Right kidney (tissue), 1 donor: ENCODE measurements at regions not wholly inside any gene's neighbourhood (a gene's known extent, or its start where the extent isn't known, plus 50 kb on each side); places are given as distances from the start of the nearest gene placed in this dataset.
"Not testable (repeated sequence)": the region's sequence is repeated elsewhere in the genome, so short reads cannot be mapped to it uniquely, and the experiment has no call there.

Source experiments
- DNase-seq: peaks from one replicate; pipeline ENCODE4 v3.0.0-alpha.2; 2016

GRCh38 chr6:14294270-14294951 lies 176.8 kb downstream of the CD83 start:
- DNase-seq = no peak

- DNase-seq = not testable (repeated sequence)
Observed at GRCh38 chr6:14296698-14297097, 179.1 kb downstream of the CD83 start.

- DNase-seq = not testable (repeated sequence)
Observed at GRCh38 chr6:14297118-14297517, 179.5 kb downstream of the CD83 start.

- DNase-seq = not testable (repeated sequence)
Observed at GRCh38 chr6:14300189-14300588, 182.6 kb downstream of the CD83 start.

GRCh38 chr6:14300721-14301120 lies 183.1 kb downstream of the CD83 start:
- DNase-seq = not testable (repeated sequence)

- DNase-seq = not testable (repeated sequence)
Observed at GRCh38 chr6:14301477-14301876, 183.9 kb downstream of the CD83 start.

GRCh38 chr6:14305131-14305530 lies 187.6 kb downstream of the CD83 start:
- no peak for DNase-seq

GRCh38 chr6:14305624-14306023 lies 188.1 kb downstream of the CD83 start:
- no peak for DNase-seq

- DNase-seq = no peak
Observed at GRCh38 chr6:14306151-14306906, 188.8 kb downstream of the CD83 start.

GRCh38 chr6:14309516-14309915 lies 191.9 kb downstream of the CD83 start:
- DNase-seq = no peak

- DNase-seq = no peak
Observed at GRCh38 chr6:14309951-14310445, 192.4 kb downstream of the CD83 start.

- DNase-seq = peak; percentile 32
Observed at GRCh38 chr6:14310960-14311359, 193.4 kb downstream of the CD83 start.

GRCh38 chr6:14312587-14312986 lies 195.0 kb downstream of the CD83 start:
- no peak for DNase-seq

- no peak for DNase-seq
Observed at GRCh38 chr6:14313248-14313647, 195.7 kb downstream of the CD83 start.

- no peak for DNase-seq
Observed at GRCh38 chr6:14315353-14315752, 197.8 kb downstream of the CD83 start.

GRCh38 chr6:14316651-14317386 lies 199.2 kb downstream of the CD83 start:
- DNase-seq = peak; percentile 46

GRCh38 chr6:14317387-14317970 lies 199.9 kb downstream of the CD83 start:
- DNase-seq = peak; percentile 11

GRCh38 chr6:14320332-14320731 lies 202.8 kb downstream of the CD83 start:
- DNase-seq = no peak

- no peak for DNase-seq
Observed at GRCh38 chr6:14321992-14322772, 204.6 kb downstream of the CD83 start.

GRCh38 chr6:14322841-14323240 lies 205.3 kb downstream of the CD83 start:
- DNase-seq = no peak

GRCh38 chr6:14326774-14327173 lies 209.2 kb downstream of the CD83 start:
- no peak for DNase-seq

- DNase-seq = no peak
Observed at GRCh38 chr6:14328163-14328562, 210.6 kb downstream of the CD83 start.
